GM12872 (cell line): ENCODE measurements at regions not wholly inside any gene's neighbourhood (a gene's known extent, or its start where the extent isn't known, plus 50 kb on each side); places are given as distances from the start of the nearest gene placed in this dataset.

Experiments
- TF ChIP-seq, protein P1 (sequence below): IDR thresholded peaks from 3 replicates; pipeline ENCODE4 v1.5.1; 2011; ENCODE audit warnings: low read depth, mild to moderate bottlenecking, low read length, moderate library complexity; ENCODE audit not compliant: insufficient read depth

GRCh38 chr16:11401161-11402050, 56.1 kb downstream of the RMI2 start:
- TF ChIP-seq, protein P1, sequence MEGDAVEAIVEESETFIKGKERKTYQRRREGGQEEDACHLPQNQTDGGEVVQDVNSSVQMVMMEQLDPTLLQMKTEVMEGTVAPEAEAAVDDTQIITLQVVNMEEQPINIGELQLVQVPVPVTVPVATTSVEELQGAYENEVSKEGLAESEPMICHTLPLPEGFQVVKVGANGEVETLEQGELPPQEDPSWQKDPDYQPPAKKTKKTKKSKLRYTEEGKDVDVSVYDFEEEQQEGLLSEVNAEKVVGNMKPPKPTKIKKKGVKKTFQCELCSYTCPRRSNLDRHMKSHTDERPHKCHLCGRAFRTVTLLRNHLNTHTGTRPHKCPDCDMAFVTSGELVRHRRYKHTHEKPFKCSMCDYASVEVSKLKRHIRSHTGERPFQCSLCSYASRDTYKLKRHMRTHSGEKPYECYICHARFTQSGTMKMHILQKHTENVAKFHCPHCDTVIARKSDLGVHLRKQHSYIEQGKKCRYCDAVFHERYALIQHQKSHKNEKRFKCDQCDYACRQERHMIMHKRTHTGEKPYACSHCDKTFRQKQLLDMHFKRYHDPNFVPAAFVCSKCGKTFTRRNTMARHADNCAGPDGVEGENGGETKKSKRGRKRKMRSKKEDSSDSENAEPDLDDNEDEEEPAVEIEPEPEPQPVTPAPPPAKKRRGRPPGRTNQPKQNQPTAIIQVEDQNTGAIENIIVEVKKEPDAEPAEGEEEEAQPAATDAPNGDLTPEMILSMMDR: no peak

DNA sequence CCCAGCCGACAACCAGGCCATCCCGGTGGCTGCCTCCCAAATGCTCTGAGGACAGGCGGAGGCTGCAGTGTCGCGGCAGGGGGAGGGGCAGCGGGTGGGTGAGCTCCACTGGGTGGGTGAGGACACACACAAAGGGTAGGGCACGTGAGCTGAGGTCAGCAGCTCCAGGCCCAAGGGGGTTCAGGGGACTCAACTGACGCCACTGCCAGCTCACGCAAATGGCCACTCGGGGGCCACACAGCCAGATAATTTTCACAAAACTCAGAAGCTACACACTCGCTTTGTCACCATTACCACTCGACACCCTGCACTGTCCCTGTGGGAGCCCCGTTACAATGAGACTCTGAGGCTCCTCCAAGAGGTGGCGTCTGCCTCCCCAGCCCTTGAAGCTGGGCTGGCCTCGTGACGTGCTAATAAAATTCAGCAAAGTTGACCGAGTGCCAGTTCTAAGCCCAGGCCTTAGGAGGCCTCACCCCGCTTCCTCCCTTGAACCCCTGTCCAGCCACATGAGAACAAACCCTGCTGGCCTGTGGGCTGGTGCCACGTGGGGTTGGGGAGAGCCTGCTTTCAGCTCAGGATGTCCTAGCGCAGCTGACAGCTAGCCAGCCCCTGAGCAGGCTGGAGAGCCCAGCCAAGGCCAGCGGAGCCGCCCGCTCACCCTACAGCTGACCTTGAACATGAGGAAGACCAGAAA, 56.9 kb downstream of the RMI2 start:
- TF ChIP-seq, protein P1: no peak

- TF ChIP-seq, protein P1: no peak
Measured at GRCh38 chr16:11402745-11403533, 57.7 kb downstream of the RMI2 start.

DNA sequence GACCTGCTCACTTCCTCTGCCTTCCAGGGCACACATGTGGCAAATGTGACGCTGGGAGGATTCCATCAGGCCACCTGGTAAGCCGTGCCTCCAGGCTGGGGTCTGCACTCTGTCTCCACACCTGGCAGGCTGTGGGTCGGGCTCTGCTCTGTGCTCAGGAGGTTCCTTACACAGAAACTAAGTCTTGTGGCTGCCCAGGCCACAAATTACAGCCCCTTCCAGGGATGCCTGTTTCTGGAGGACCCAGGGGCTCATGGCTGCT, 58.2 kb downstream of the RMI2 start:
- TF ChIP-seq, protein P1: no peak

- TF ChIP-seq, protein P1: no peak
Measured at GRCh38 chr16:11403920-11404319, 58.7 kb downstream of the RMI2 start.

GRCh38 chr16:11404603-11405002, 59.3 kb downstream of the RMI2 start:
- TF ChIP-seq, protein P1: no peak

DNA sequence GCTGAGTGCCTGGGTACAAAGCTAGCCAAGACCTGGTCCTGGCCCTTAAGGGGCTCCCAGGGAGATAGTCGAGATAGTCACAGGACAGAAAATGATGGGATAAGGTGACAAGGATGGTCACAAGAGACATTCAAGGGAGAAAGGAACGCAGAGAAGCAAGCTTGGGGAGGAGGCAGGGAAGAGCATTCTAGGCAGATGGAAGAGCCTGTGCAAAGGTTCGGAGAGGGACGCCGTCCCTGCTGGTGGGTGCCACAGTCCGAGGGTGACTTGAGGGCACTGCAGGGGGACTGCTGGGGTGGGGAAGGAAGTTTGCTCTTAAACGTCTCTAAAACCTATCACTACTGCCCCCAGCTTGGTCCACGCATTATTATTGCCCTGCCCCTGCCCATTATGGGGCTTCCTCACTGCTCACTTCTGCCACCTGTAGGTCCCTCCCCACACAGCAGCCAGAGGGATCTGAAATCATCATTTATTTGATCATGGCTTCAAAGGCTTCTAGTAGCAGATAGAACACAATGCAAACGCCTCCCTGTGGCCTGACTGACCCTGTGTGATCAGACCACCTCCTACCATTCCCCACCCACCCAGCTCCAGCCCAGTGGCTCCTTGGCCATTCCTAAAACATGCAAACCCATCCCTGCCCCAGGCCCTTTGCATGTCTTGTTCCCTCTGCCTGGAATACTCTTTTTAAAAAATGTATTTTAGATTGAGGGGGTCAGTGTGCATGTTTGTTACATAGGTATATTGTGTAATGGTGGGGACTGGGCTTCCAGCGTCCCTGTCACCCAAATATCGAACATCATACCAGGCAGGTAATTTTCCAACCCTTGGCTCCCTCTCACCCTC, 60.3 kb downstream of the RMI2 start:
- TF ChIP-seq, protein P1: peak; percentile 77
